TTC549 (cell line): ENCODE measurements at regions not wholly inside any gene's neighbourhood (a gene's known extent, or its start where the extent isn't known, plus 50 kb on each side); places are given as distances from the start of the nearest gene placed in this dataset.
"Not testable (repeated sequence)": the region's sequence is repeated elsewhere in the genome, so short reads cannot be mapped to it uniquely, and the experiment has no call there.

Experiments
- FAIRE-seq: peaks from 2 replicates; lab custom pipeline; 2012; peaks lifted over from hg19 to GRCh38; lab: Jason Lieb, UNC

DNA sequence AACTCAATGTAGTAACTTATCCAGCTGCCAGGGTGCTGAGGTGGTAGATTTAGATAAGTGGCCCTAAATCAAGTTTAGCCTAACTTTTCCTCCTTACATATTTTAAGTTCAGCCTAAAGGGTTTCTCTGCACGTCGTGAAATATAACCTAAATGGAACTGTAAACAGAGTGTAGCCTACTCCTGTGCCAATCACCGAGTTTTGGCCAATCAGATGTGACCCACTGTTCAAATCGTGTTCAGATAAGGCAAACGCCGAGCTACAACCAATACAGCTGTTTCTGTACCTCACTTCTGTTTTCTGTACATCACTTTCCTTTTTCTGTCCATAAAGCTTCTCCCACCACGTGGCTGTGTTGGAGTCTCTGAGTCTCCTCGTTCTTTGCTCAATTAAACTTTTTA, 904.2 kb upstream of the POT1 start:
- FAIRE-seq = no peak

GRCh38 chr7:125830743-125831142, 901.1 kb upstream of the POT1 start:
- FAIRE-seq = no peak

DNA sequence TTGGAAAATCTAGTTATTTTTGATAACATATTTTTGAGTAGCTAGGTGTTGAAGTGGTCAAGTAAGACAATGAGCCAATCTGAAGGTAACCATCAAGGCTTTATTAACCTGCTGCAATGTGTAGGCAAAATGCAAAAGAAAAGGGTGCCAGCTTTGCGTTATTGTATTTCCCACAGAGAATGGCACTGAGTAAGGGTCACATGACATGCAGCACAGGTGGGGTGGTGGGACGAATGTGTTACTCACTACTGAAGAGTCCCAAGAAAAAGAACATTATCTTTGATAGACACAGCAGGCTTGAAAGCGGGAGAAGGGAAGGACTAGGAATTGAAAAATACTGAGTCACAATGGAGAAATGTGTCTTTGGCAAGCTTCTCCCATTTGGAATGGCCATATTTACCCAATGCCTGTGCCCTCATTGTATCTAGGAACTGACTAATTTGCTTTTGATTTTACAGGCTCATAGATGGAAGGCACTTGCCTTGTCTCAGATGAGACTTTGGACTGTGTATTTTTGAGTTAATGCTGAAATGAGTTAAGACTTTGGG, 898.6 kb upstream of the POT1 start:
- FAIRE-seq = no peak

GRCh38 chr7:125823538-125823937, 893.9 kb upstream of the POT1 start:
- FAIRE-seq = no peak

- no peak for FAIRE-seq
Observed at GRCh38 chr7:125820495-125820894, 890.9 kb upstream of the POT1 start.

DNA sequence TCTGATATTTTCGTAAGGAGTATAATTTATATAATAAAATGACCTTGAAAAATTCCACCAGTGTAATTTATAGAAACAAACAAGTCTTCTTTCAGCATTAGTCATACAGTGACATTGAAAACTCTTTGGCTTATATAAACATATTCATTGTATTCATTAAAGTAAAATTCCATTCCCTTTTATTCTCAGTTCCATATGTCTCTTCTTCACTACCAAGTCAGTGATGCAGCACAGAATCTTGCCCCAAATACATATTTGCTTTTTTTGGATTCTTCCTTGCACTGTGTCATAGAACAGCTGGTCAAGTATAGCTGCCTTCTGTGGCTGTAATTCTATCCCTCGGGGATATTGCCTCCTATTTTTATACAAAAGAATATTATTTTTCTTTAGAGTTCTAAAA, 884.5 kb upstream of the POT1 start:
- no peak for FAIRE-seq

- FAIRE-seq = not testable (repeated sequence)
Observed at GRCh38 chr7:125806491-125806890, 876.9 kb upstream of the POT1 start.

DNA sequence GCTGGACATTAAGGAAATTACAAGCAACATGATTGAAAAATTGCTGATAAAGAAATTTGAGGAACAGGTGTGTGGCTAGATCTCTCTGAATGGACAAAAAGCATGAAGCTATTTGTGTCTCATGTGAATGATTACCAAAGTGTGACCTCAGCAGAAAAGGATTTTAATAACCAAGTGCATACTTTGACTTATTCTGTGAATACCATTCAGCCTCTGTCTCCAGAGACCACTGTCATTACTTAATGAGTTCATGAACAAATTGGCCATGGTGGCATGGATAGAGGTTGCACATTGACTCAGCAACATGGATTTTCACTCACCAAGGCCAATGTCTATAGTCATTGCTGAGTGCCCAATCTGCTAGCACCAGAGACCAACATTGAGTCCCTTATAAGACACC, 874.6 kb upstream of the POT1 start:
- no peak for FAIRE-seq

- no peak for FAIRE-seq
Observed at GRCh38 chr7:125780153-125780552, 850.5 kb upstream of the POT1 start.

DNA sequence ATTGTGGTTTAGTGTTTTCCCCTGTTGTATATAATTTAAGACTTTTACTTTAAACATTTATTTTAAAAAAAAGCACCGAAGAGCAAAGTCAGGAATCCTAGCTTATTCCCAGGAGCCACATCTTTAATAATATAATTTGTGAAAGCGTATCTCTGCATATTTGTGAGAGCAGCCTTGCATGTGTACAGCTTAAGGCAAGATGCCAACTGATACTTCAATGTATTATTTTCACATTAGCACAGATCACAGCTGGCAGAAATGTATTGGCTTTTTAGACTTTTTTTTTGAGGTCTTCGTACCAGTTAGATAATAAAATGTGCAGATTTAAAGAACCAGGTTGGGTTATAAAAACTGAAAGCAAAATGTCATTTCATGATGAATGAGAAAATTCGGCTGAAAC, 845.7 kb upstream of the POT1 start:
- no peak for FAIRE-seq

GRCh38 chr7:125773113-125773785, 843.6 kb upstream of the POT1 start:
- FAIRE-seq = no peak

- FAIRE-seq = no peak
Observed at GRCh38 chr7:125747966-125748365, 818.3 kb upstream of the POT1 start.

DNA sequence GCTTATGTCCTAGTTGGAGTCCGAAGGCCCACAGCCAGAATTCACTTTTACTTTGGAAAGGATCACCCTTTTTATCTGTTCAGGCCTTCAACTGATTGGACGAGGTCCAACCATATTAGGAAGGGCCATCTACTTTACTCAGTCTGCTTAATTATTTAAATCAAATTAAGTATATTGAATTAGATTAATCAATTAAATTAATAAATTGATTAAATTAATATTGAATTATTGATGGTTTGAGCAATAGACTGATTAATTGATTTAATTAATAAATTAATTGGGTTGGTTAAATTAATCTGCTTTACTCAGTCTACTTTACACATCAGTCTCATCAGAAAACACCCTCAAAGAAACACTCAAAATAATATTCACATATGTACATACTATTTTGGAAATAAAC, 816.9 kb upstream of the POT1 start:
- FAIRE-seq = no peak

- FAIRE-seq = no peak
Observed at GRCh38 chr7:125727215-125727614, 797.6 kb upstream of the POT1 start.

DNA sequence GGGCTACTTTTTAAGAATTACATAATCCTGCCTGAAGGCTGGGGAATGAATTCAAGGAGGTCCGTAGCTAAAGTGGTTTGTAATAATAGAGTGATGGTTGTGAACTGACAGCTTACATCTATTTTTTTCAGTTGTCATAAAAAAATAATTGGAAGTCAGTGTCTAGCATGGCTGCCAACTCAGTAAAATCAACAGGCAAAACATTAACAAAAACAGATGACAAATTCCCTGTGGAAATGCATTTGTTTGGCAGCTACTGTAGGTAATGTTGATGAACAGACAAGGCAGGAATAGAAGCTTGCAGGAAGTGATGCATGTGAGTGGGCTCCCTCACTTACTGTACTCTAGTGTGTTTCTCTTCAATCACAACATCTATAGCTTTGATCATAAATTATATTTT, 766.0 kb upstream of the POT1 start:
- FAIRE-seq = no peak

- no peak for FAIRE-seq
Observed at GRCh38 chr7:125683156-125683555, 753.5 kb upstream of the POT1 start.

DNA sequence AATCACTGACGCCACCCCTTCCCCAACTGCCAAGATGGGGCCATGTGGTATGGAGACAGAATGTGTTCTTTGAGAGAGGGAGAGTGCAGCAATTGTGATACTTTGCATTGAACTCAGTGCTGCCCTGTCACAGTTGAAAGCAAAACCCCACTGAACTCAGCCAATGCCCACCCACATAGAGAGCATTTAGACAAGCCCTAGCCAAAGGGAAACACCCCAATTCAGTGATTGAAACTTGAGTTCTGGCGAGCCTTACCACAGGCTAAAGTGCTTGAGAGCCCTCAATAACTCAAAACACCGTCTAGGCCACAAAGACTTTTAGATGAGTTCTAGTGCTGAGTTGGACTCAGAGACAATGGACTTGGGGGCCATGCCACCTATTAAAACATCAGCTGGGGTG, 751.9 kb upstream of the POT1 start:
- no peak for FAIRE-seq

DNA sequence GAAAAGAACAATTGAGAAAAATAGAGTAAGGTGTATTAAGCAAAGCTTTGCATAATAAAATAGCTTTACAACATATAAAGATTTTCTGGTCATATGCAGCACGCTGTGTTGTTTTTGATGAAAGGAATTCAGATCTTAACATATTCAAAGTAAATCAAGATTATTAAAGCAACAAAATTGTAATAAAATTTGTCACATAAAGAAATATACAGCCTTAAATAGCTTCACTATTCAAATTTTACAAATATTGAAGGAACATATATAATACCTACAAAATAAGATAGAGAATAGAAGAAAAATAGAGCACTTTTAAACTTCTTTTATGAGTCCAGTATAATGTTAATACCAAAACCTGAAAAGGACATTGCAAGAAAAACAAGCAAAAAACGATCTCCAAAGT, 749.1 kb upstream of the POT1 start:
- FAIRE-seq = no peak

- FAIRE-seq = no peak
Observed at GRCh38 chr7:125675640-125676039, 746.0 kb upstream of the POT1 start.

- FAIRE-seq = no peak
Observed at GRCh38 chr7:125675169-125675568, 745.5 kb upstream of the POT1 start.

DNA sequence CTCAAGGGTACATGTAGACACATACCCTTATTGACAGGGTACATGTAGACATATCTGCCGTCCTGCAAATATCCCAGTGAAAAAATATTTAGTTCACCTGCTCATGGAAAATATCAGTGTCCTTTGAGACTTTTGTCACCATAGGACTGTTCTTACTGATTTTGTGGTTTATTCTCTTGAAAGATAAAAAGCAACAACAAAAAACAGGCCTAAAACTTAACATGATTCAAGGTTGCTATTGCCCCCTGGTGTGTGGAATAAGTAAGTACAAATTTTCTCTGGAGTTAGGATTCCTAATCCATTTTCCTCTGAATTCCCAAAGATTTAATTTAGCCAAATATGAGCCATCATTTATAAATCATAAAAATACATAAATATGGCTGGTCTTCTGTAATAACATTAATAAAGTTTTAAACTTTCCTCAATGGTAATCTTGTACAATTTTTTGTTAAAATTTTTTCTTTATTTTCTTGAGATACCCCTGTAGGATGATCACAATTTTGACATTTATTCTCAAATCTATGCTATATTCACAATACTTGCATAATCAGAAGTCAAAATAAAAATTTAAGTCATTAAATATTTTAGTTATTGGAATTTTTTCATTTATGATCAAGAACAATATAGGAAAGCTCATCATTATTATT, 741.4 kb upstream of the POT1 start:
- peak; percentile 37 for FAIRE-seq

GRCh38 chr7:125668321-125668993, 738.8 kb upstream of the POT1 start:
- no peak for FAIRE-seq

- FAIRE-seq = no peak
Observed at GRCh38 chr7:125664625-125665024, 735.0 kb upstream of the POT1 start.

- no peak for FAIRE-seq
Observed at GRCh38 chr7:125663961-125664360, 734.3 kb upstream of the POT1 start.
